SJCRH30 (cell line): ENCODE measurements at regions not wholly inside any gene's neighbourhood (a gene's known extent, or its start where the extent isn't known, plus 50 kb on each side); places are given as distances from the start of the nearest gene placed in this dataset.

ENCODE experiments used
- DNase-seq, 2 experiments: peaks; one replicate each; pipeline ENCODE4 v3.0.0-alpha.2; 2015 to 2020
- H3K27ac ChIP-seq: fragments of 250-450 bp; sonication (Bioruptor Pico); 2 replicates; pipeline ENCODE4 v1.5.1; 2020; ENCODE audit warnings: mild to moderate bottlenecking, moderate library complexity
- H3K27me3 ChIP-seq: fragments of 250-450 bp; sonication (Bioruptor Pico); 2 replicates; pipeline ENCODE4 v1.5.1; 2020; ENCODE audit warnings: mild to moderate bottlenecking, moderate library complexity
- H3K36me3 ChIP-seq: fragments of 250-450 bp; sonication (Bioruptor Pico); 2 replicates; pipeline ENCODE4 v1.5.1; 2020; ENCODE audit warnings: mild to moderate bottlenecking, moderate library complexity
- H3K4me1 ChIP-seq: fragments of 250-450 bp; sonication (Bioruptor Pico); 2 replicates; pipeline ENCODE4 v1.5.1; 2020; ENCODE audit warnings: mild to moderate bottlenecking, moderate library complexity
- H3K4me3 ChIP-seq: fragments of 250-450 bp; sonication (Bioruptor Pico); 2 replicates; pipeline ENCODE4 v1.5.1; 2020; ENCODE audit warnings: mild to moderate bottlenecking, moderate library complexity
- H3K9me3 ChIP-seq: fragments of 250-450 bp; sonication (Bioruptor Pico); replicated peaks from 2 replicates; pipeline ENCODE4 v1.5.1; 2020; ENCODE audit warnings: mild to moderate bottlenecking, moderate library complexity

- Histone ChIP-seq H3K4me3 (no peak overlapping the region), H3K4me1 (no peaks in the 10 kb centered on the region), H3K36me3 (no peaks in the 10 kb centered on the region), H3K9me3 (no peaks in the 10 kb centered on the region), H3K27ac (no peak overlapping the region), H3K27me3 (no peaks in the 10 kb centered on the region)
- DNase-seq: no peak
These were observed 240.8 kb upstream of the TOX3 start for GRCh38 chr16:52787709-52788108.

- H3K27ac ChIP-seq: no peak overlapping the region
- no peaks in the 10 kb centered on the region for H3K4me1 ChIP-seq
- H3K4me3 ChIP-seq: no peak overlapping the region
- H3K27me3 ChIP-seq: no peaks in the 10 kb centered on the region
- no peaks in the 10 kb centered on the region for H3K36me3 ChIP-seq
- DNase-seq: no peak
- no peaks in the 10 kb centered on the region for H3K9me3 ChIP-seq
These were observed 239.1 kb upstream of the TOX3 start for GRCh38 chr16:52786091-52786490.

- no peak overlapping the region for H3K27ac ChIP-seq
- DNase-seq: no peak
These were observed 238.7 kb upstream of the TOX3 start for GRCh38 chr16:52785653-52786052.

GRCh38 chr16:52783616-52784015, 236.7 kb upstream of the TOX3 start:
- no peak overlapping the region for H3K27ac ChIP-seq
- H3K4me1 ChIP-seq: no peaks in the 10 kb centered on the region
- DNase-seq: no peak
- H3K36me3 ChIP-seq: no peaks in the 10 kb centered on the region
- no peaks in the 10 kb centered on the region for H3K9me3 ChIP-seq
- no peaks in the 10 kb centered on the region for H3K27me3 ChIP-seq
- H3K4me3 ChIP-seq: no peak overlapping the region

More at GRCh38 chr16:52785653-52786052, 238.7 kb upstream of the TOX3 start:
- Histone ChIP-seq H3K4me3 (no peak overlapping the region), H3K27me3 (no peaks in the 10 kb centered on the region), H3K36me3 (no peaks in the 10 kb centered on the region), H3K4me1 (no peaks in the 10 kb centered on the region), H3K9me3 (no peaks in the 10 kb centered on the region)

GRCh38 chr16:52781005-52781630, 234.2 kb upstream of the TOX3 start:
- H3K4me3 ChIP-seq: no peak overlapping the region
- no peak for DNase-seq

GRCh38 chr16:52773026-52773425, 226.1 kb upstream of the TOX3 start:
- Histone ChIP-seq H3K27ac (no peak overlapping the region), H3K27me3 (peaks cover 3% of the 10 kb centered on the region; the same call in 1 of the 2 replicates), H3K36me3 (no peaks in the 10 kb centered on the region), H3K9me3 (no peaks in the 10 kb centered on the region), H3K4me1 (no peaks in the 10 kb centered on the region), H3K4me3 (no peak overlapping the region)
- no peak for DNase-seq

More at GRCh38 chr16:52781005-52781630, 234.2 kb upstream of the TOX3 start:
- Histone ChIP-seq H3K27me3 (no peaks in the 10 kb centered on the region), H3K9me3 (no peaks in the 10 kb centered on the region), H3K27ac (no peak overlapping the region), H3K4me1 (no peaks in the 10 kb centered on the region), H3K36me3 (no peaks in the 10 kb centered on the region)

- Histone ChIP-seq H3K4me3 (no peak overlapping the region), H3K9me3 (no peaks in the 10 kb centered on the region), H3K36me3 (no peaks in the 10 kb centered on the region), H3K4me1 (no peaks in the 10 kb centered on the region), H3K27me3 (peaks cover 3% of the 10 kb centered on the region; the same call in 1 of the 2 replicates), H3K27ac (no peak overlapping the region)
- no peak for DNase-seq
These were observed 223.9 kb upstream of the TOX3 start for GRCh38 chr16:52770828-52771227.

- no peak for DNase-seq
- Histone ChIP-seq H3K4me3 (no peak overlapping the region), H3K4me1 (no peaks in the 10 kb centered on the region), H3K27ac (no peak overlapping the region), H3K36me3 (no peaks in the 10 kb centered on the region), H3K9me3 (no peaks in the 10 kb centered on the region), H3K27me3 (no peaks in the 10 kb centered on the region)
These were observed 211.5 kb upstream of the TOX3 start for GRCh38 chr16:52758473-52758855.

GRCh38 chr16:52757746-52758472, 211.0 kb upstream of the TOX3 start:
- H3K27ac ChIP-seq: no peak overlapping the region
- H3K36me3 ChIP-seq: no peaks in the 10 kb centered on the region
- H3K4me3 ChIP-seq: no peak overlapping the region
- no peaks in the 10 kb centered on the region for H3K9me3 ChIP-seq
- no peaks in the 10 kb centered on the region for H3K4me1 ChIP-seq
- DNase-seq: no peak
- H3K27me3 ChIP-seq: no peaks in the 10 kb centered on the region

- Histone ChIP-seq H3K36me3 (no peaks in the 10 kb centered on the region), H3K27me3 (no peaks in the 10 kb centered on the region), H3K27ac (no peak overlapping the region), H3K4me1 (no peaks in the 10 kb centered on the region), H3K9me3 (no peaks in the 10 kb centered on the region), H3K4me3 (no peak overlapping the region)
- no peak for DNase-seq
These were observed 210.0 kb upstream of the TOX3 start for GRCh38 chr16:52756812-52757517.

GRCh38 chr16:52755396-52755795, 208.5 kb upstream of the TOX3 start:
- Histone ChIP-seq H3K9me3 (no peaks in the 10 kb centered on the region), H3K36me3 (no peaks in the 10 kb centered on the region), H3K27me3 (no peaks in the 10 kb centered on the region), H3K4me3 (no peak overlapping the region), H3K4me1 (no peaks in the 10 kb centered on the region), H3K27ac (no peak overlapping the region)
- no peak for DNase-seq

GRCh38 chr16:52751035-52751434, 204.1 kb upstream of the TOX3 start:
- Histone ChIP-seq H3K27me3 (no peaks in the 10 kb centered on the region), H3K9me3 (no peaks in the 10 kb centered on the region), H3K4me3 (no peak overlapping the region), H3K27ac (no peak overlapping the region), H3K4me1 (no peaks in the 10 kb centered on the region), H3K36me3 (no peaks in the 10 kb centered on the region)
- no peak for DNase-seq

- H3K27me3 ChIP-seq: no peaks in the 10 kb centered on the region
- no peak overlapping the region for H3K27ac ChIP-seq
- no peaks in the 10 kb centered on the region for H3K36me3 ChIP-seq
- H3K9me3 ChIP-seq: no peaks in the 10 kb centered on the region
- H3K4me1 ChIP-seq: no peaks in the 10 kb centered on the region
- H3K4me3 ChIP-seq: no peak overlapping the region
- DNase-seq: no peak
These were observed 201.8 kb upstream of the TOX3 start for GRCh38 chr16:52748741-52749140.

- Histone ChIP-seq H3K4me1 (no peaks in the 10 kb centered on the region), H3K27ac (no peak overlapping the region), H3K4me3 (no peak overlapping the region), H3K9me3 (no peaks in the 10 kb centered on the region), H3K27me3 (no peaks in the 10 kb centered on the region), H3K36me3 (no peaks in the 10 kb centered on the region)
- DNase-seq: no peak
These were observed 200.2 kb upstream of the TOX3 start for GRCh38 chr16:52747088-52747595.

- H3K4me1 ChIP-seq: no peaks in the 10 kb centered on the region
- H3K27me3 ChIP-seq: no peaks in the 10 kb centered on the region
- no peaks in the 10 kb centered on the region for H3K9me3 ChIP-seq
- no peak overlapping the region for H3K4me3 ChIP-seq
- H3K27ac ChIP-seq: no peak overlapping the region
- no peak for DNase-seq
- H3K36me3 ChIP-seq: no peaks in the 10 kb centered on the region
These were observed 196.8 kb upstream of the TOX3 start for GRCh38 chr16:52743707-52744106.
